ENCODE measurements at regions not wholly inside any gene's neighbourhood (a gene's known extent, or its start where the extent isn't known, plus 50 kb on each side); places are given as distances from the start of the nearest gene placed in this dataset.
"Not testable (repeated sequence)": the region's sequence is repeated elsewhere in the genome, so short reads cannot be mapped to it uniquely, and the experiment has no call there.

DNA sequence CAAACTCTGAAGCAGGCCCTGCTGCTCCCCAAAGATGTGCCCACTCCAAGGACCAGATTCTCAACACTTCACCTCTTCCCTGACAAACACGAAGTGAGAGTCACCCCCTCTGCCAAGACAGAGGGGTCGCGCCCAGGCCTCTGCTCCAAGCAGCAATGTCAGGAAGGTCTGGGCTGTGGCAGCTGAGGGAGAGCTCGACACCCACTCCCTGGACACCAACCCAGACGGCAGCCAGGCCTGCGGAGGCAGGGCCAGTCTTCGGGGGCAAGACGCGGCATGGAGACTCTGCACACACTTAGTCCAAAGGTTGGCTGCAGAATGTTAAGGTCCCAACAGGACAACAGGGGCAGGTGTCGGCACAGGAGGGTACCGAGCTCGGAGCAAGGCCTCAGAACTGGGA, 144.2 kb downstream of the DLL1 start:
- no peak for DNase-seq

DNA sequence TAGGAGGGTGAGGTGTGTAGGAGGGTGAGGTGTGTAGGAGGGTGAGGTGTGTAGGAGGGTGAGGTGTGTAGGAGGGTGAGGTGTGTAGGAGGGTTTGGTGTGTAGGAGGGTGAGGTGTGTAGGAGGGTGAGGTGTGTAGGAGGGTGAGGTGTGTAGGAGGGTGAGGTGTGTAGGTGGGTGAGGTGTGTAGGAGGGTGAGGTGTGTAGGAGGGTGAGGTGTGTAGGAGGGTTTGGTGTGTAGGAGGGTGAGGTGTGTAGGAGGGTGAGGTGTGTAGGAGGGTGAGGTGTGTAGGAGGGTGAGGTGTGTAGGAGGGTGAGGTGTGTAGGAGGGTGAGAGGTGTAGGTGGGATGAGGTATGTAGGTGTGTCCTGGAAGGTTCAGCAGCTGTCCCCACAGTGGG, 144.7 kb downstream of the DLL1 start:
- DNase-seq, result not testable (repeated sequence)

DNA sequence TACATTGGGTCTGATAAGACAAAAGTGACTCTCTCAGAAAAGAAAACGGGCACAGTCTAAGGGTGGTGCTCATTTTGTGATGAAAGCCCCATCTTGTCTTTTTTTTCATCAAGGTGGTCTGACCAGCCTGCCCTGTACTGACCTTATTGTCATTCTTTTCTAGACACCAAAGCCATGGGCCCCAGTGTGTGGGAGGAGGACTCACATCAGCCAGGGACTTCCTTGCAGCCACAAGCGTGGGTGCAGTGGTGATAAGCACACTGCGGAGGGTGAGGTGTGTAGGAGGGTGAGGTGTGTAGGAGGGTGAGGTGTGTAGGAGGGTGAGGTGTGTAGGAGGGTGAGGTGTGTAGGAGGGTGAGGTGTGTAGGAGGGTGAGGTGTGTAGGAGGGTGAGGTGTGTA, 145.2 kb downstream of the DLL1 start:
- not testable (repeated sequence) for DNase-seq

DNA sequence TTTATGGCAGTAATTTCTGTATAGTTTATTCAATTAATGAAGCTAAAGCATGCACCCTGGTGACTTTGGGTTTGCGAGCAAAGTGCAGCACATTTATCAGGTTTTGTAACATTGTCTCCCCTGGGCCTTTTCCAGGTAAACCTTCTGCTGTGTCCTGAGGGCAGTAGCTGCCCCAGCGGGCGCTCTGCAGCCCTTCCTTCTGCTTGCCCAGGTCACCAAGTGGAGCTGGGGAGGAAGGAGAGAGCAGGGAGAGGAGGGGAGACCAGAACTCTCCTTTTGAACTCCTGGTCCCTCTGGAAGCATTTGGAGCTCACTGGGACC, 145.6 kb downstream of the DLL1 start:
- no peak for DNase-seq

DNA sequence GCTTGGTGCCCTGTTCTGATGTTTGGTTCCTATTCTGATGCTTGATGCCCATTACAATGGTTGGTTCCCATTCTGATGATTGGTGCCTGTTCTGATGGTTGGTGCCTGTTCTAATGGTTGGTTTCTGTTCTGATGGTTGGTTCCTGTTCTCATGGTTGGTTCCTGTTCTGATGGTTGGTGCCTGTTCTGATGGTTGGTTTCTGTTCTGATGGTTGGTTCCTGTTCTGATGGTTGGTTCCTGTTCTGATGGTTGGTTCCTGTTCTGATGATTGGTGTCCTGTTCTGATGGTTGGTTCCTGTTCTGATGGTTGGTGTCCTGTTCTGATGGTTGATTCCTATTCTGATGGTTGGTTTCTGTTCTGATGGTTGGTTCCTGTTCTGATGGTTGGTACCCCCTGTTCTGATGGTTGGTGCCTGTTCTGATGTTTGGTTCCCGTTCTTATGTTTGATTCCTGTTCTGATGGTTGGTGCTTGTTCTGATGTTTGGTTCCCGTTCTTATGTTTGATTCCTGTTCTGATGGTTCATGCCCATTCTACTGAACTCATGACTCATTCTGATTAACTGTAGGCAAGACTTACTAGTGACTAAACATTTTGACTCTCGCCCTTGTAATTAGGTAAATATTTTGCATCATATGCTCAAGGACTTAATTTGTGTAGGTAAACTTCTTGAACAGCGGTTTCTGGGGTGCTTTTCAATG, 146.2 kb downstream of the DLL1 start:
- DNase-seq, result no peak

DNA sequence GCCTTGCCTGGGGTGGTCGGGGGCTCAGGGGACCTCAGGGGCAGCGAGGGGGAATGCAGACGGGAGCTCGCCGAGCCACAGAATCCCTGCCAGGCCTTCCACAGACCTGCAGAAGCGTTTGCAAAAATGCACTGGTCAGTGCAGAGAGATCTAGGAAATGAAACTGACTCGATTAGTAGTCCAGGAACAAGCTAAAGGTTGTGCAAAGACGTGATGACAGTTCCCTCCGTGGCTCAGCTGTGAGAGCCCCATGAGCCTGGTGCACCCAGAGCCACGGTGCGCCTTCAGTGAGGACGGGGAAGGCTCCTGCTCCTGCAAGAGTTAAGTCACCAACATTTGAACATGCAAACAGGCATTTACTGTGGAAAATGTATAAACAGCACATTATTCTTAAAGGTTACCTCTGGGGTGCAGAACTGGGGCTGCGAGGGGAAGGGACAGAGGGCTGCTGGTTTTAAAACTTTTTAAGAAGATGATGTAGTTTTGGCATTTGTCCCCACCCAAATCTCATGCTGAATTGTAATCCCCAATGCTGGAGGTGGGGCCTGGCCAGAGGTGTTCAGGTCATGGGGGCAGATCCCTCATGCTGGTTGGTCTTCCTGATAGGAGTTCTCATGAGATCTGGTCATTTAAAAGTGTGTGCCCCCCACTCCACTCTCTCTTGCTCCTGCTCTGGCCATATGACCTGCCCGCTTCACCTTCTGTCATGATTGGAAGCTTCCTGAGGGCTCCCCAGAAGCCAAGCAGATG, 147.3 kb downstream of the DLL1 start:
- no peak for DNase-seq

DNA sequence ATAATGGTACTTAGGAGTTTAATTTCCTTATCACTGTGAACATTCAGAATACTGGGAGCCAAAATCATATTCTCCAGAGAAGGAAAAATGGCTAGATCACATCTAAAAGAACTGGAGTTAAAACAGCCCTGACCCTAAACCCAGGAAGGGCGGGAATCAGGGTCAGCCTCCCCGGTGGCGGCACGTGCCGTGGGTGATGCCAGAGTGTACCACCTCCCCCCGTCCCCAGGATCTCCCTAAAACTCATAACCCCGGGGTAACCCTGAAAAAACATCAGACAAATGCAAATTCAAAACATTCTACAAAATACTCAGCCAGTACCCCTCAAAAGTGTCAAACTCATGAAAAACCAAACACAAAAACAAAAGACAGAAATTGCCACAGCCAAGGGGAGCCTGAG, 148.3 kb downstream of the DLL1 start:
- DNase-seq, result no peak

DNA sequence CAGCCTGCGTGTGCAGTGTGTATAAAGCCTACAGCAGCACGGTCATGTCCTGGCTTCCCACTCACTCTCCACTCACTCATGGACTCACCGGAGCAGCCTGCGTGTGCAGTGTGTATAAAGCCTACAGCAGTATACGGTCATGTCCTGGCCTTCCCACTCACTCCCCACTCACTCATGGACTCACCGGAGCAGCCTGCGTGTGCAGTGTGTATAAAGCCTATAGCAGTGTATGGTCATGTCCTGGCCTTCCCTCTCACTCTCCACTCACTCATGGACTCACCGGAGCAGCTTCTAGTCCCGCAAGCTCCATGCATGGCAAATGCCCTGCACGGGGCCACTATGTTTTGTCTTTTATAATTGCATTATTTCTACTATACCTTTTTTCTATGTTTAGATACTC, 149.8 kb downstream of the DLL1 start:
- not testable (repeated sequence) for DNase-seq

DNA sequence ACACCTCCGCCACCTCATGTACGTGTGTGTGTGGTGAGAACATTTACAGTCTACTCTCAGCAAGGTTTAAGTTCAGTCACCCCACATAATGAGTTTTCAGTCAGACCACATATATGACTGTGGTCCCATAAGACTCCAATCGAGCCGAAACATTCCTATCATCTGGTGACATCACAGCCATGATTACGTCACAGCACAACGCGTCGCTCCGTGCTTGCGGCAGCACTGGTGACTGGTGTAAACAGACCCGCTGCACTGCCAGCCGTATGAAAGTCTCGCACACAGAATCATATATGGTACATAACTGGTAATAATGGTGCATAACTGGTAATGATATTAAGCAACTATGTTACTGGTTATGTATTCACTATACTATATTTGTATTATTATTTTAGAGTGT, 150.7 kb downstream of the DLL1 start:
- no peak for DNase-seq

DNA sequence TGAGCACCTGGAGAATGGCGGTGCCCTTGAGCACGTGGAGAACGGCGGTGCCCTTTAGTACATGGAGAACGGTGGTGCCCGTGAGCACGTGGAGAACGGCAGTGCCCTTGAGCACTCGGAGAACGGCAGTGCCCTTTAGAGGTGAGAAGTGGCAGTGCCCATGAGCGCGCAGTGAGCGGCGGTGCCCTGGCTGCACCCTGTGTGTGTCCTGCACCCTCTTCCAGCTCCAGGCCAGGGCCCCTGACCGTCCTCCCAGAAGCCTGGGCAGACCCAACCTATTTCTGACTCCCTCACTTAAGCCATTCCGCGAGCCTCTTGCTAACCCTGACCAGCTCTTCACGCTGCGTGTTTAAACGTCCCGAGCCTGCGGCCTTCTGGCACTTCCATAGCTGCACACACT, 151.3 kb downstream of the DLL1 start:
- peak; percentile 8 for DNase-seq

DNA sequence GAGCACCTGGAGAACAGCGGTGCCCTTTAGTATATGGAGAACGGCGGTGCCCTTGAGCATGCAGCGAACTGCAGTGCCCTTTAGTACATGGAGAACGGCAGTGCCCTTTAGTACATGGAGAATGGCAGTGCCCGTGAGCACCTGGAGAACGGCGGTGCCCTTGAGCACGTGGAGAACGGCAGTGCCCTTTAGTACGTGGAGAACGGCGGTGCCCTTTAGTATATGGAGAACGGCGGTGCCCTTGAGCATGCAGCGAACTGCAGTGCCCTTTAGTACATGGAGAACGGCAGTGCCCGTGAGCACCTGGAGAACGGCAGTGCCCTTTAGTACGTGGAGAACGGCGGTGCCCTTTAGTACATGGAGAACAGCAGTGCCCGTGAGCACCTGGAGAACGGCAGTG, 151.8 kb downstream of the DLL1 start:
- not testable (repeated sequence) for DNase-seq

DNA sequence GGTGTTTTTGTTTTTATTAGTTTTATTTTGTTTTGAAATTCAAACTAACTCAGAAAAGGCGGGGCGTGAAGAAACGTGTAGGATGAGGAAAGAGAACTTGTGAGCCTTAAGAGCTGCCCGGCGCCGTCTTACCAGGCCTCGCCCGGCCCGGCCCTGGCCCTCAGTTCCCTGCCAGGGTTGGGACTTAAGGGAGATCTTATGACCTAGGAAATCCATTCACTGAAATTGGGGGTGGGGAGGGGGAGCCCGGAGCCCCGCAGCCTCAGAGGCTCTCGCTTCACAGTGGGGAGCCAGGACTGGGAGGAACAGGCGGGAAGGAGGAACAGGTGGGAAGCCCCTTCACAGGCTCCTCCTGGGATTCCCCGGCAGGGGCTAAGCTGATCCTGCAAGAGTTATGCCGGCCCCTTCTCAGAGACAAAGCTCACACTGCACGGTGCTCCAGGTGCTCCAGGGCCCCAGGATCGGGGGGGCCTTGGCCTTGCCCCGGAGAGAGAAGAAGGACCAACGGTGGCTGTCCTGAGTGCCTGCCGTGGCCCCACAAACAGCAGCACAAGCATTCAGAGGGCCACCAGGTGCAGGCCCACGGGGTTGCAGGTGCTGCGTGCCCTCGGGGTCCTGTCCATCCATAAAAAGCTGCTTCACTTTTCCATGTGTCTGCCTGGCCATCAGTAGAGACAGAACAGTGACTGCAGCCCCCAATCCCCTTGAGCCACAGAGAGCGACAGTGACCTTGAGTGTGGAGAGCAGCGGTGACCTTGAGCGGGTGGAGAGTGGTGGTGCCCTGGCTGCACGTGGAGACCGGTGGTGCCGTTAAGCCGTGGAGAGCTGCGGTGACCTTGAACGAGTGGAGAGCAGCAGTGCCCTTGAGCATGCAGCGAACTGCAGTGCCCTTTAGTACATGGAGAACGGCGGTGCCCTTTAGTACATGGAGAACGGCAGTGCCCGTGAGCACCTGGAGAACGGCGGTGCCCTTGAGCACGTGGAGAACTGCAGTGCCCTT, 152.7 kb downstream of the DLL1 start:
- peak; percentile 4 for DNase-seq

DNA sequence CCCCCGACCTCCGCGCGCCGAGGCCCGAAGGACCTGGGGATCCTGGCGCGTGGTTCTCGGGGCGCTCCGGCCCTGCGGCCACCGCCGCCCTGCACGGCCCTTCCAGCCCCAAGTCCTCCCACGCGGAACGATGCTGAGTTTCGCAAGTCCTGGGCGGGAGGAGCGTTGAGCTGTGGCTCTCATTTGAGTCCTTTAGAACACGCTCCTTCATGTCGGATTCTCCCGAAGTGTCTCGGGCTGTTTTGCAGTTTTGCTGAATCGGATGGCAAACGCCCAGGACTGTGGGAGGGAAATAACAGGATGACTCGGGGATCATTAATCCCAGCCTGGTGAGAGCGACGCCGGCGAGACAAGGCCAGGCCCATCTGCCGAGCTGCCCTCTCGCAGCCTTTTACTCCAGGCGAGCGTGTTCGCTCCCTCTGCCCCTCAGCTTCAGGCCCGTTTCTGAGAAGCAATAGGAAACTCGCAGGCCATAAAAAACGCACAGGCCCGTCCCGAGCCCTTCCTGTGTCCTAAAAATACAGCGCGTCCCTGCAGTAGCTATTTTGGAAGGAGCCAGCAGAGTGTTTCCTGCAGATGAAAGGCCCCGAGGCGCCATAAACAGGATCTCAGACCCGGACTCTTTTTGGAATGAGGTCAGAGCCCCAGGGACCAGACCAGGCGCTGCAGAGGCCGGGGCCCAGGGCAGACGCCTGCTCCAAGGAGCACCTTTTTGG, 153.5 kb downstream of the DLL1 start:
- DNase-seq, result peak; percentile 63

DNA sequence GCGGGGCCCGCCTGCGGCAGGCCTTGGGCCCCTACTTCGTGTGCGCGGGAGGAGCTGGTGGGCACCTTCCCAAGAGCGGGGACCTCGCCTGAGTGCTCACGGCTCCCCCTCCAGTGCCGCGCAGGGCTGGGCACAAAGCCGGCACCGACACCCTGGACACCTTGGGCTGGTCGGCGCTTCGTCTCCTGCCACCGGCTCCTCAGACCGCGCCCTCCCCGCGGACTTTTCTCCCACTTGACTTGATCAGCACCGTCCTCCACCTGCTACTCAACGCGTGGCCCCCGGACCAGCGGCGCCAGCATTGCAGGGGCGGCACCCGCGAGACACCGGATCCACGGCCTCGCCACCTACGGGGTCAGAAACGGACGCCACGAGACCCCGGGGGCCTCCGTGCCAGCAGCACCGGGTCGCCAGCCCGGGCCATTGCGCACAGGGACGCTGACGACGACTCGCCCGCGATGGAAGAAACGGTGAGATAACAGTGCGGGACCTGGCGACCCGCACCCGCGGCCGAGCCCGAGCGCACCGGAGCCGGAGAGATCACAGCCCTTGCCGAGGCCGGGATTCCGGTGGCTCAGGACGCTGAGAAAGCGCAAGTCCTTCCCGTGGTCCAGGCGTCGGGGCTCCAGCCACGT, 154.2 kb downstream of the DLL1 start:
- no peak for DNase-seq

DNA sequence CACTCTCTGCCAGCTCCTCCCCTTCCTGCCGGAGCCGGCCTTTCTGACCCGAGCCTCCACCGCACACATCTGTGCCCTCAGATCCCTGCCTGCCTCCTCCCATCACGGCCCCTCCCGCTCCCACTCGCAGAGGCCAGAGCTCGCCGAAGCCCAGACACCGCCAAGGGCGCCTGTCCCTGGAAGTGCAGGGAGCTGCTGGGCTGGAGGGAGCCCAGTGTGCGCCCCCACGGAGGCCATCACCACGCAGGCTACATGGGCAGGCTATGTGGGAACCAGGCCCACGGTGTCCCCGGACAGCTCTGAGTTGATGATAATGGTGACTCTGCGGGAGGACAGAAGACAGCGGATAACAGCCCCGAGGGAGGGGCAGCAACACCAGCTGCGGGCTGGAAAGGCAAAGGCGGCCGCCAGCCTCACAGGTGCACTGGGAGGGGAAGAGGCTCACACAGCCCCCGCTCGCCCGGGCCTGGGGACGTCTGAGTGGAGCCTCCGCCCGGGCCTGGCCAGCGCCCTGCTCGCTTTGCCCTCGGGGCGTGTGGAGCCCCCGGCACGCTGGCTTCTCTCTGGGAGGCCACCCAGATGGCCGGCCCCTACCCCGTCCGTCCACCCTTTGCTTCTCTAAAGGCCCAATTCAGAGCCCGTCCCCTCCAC, 154.9 kb downstream of the DLL1 start:
- DNase-seq, result no peak

DNA sequence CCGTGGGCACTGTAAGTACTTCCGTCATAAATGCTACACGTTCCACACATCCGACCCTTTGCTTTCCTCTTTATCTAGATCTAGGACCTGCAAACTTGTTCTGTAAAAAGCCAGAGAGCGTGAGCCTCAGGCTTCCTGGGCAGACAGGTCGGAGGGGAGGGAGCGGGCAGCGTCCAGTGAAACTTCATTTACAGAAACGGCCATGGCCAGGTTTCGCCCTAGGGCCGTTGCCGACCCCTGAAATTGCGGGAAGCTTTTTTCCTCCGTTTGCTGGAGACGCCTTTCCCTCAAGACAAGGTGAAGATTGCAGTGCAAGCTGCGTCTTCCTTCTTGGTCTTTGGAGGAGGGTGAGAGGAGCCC, 155.4 kb downstream of the DLL1 start:
- no peak for DNase-seq

DNA sequence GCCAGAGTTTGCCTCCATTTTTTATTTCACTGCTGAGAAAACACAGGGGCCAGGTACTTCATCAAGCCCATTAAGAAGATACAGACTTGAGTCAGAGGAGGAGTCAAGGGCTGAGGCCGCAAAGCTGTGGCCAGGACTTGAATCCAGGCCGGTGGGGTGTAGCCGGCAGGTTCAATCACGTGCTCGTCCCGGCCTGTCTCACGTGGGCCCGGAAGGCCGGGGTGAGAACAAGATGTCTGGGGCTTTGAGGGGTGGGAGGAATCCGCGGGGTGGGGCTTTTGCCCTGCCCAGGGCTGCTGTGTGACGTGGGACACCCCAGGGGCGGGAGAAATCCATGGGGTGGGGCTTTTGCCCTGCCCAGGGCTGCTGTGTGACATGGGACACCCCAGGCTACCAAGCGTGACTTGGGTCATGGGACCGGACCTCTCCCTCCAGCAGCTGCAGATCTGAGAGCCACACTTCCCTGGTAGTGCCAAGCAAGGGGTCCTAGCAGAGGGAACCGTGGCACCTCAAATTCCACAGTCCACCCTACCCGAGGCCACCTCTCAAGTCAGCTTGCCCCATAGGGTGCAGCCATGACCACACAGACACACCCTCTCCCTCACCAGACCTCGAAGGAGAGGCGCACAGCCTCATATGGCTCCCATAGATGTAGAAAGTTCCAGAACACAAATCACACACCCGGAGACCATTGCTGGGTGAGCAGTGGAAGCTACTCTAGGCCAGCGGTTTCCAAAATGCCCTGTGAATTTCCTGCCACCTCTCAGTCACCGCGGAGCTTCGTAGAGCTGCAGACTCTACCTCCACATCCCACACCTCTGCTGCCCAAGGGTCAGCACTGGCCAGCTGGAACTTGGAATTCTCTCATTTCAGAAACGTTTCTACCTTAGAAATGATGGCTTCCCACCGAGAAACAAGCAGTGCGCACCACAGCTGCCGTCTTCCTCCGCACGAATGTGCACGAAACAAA, 156.1 kb downstream of the DLL1 start:
- DNase-seq, result peak; percentile 7

DNA sequence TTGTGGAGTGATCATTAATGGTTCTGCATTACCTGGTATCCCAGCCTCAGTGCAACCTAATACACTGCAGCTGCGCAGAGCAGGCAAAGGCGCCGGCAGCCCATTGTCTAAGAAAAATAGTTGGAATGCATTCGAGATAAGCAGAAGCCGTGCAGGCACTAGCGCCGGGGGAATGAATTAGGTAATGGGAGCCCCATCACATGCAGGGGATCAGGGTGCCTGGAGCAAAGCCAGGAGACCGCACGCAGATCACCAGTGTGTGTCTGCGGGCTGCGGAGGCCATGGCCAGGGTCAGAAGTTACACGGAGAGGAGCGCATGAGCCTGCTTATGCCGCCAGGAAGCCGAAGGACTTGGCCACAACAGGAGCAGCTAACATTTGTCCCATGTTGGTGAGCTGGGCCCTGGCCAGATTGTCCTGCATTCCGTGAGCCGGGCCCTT, 156.8 kb downstream of the DLL1 start:
- no peak for DNase-seq

DNA sequence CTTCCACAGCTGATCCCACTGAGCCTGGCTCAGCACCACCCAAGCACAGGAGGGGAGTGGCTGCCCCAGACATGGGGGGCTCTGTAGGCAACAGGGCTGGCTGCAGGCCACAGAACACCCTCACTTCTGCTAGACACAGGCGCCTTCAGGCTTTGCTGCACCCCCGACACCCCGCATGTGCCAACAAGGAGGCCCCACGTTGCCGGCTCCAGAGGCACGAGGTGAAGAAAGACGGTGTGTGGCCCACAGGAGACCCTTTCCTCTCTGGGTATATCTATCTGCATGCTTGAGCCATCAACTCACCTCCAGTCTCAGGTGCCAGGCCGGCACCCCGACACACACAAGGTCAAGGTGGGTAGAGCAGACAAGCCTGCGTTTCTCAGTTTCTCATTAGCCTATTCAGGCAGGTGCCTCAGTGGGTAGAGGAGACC, 158.3 kb downstream of the DLL1 start:
- DNase-seq, result peak; percentile 7

DNA sequence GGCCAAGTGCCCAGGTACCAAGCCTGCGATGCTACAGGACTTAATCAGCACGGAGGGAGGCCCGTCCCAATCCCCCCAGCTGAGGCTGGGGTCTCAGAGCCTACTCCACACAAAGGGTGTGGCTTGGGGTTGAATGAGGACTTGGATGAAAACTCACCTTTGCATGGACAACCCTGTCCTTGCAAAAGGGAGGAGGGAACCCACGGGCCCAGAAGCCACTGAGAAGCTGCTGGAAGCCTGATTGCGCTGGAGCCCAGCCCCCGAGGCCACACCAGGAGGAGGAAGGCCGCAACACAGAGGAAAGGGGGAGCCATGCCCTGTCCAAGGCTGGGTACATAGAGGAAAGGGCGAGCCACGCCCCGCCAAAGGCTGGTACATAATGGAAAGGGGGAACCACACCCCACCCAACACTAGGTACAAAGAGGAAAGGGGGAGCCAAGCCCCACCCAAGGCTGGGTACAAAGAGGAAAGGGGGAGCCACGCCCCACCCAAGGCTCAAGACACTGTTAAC, 158.8 kb downstream of the DLL1 start:
- peak; percentile 6 for DNase-seq
